ENCODE measurements at regions not wholly inside any gene's neighbourhood (a gene's known extent, or its start where the extent isn't known, plus 50 kb on each side); places are given as distances from the start of the nearest gene placed in this dataset.

DNA sequence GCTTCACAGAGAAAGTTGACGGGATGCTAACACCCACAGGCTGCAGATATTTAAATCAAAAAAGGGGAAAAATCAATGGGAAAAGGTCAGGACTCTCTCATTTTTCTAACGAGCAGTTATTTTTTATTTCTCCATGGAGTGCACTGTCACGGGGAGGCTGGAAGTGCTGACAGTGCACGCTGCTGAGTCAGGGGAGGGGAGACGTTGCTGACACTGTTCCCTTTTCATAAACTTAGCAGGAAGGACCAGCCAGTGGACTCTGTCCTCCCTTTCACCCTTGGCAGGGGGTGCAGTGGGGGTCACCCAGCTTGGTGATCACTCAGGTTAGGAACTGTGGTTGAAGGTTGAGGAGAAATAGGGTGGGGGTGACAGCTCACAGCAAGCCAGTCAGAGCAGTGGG lies 65.6 kb upstream of the FUT8 start:
- no peak for TF ChIP-seq CTCF (conservative IDR thresholded peaks at IDR 0.05; ENCODE audit: low read depth in 2 of 2)
- TF ChIP-seq REST (IDR thresholded peaks at IDR 0.05; ENCODE audit: unreplicated experiment): no peak

All from GM23338 (cell line).